ENCODE measurements at regions not wholly inside any gene's neighbourhood (a gene's known extent, or its start where the extent isn't known, plus 50 kb on each side); places are given as distances from the start of the nearest gene placed in this dataset.
A peak's percentile ranks its signal among the peaks of the same experiment; 100 is the strongest.

- DNase-seq (ENCODE audit: low read depth, low spot score): no peak
- H3K4me3 ChIP-seq (ENCODE audit: low read length): no peak overlapping the region
Observed at GRCh38 chr20:19887556-19888268, 129.4 kb upstream of the NAA20 start.

- H3K4me3 ChIP-seq (ENCODE audit: low read length): no peak overlapping the region
- no peak for DNase-seq (ENCODE audit: low read depth, low spot score)
Observed at GRCh38 chr20:19888269-19888671, 128.9 kb upstream of the NAA20 start.

- no peak overlapping the region for H3K4me3 ChIP-seq (ENCODE audit: low read length)
- DNase-seq (ENCODE audit: low read depth, low spot score): no peak
Observed at GRCh38 chr20:19889011-19889953, 127.9 kb upstream of the NAA20 start.

GRCh38 chr20:19890445-19891051, 126.6 kb upstream of the NAA20 start:
- DNase-seq (ENCODE audit: low read depth, low spot score): no peak
- H3K4me3 ChIP-seq (ENCODE audit: low read length): no peak overlapping the region

- DNase-seq (ENCODE audit: low read depth, low spot score): no peak
- H3K4me3 ChIP-seq (ENCODE audit: low read length): no peak overlapping the region
Observed at GRCh38 chr20:19893356-19893755, 123.8 kb upstream of the NAA20 start.

GRCh38 chr20:19895761-19896160, 121.4 kb upstream of the NAA20 start:
- DNase-seq (ENCODE audit: low read depth, low spot score): no peak
- H3K4me3 ChIP-seq (ENCODE audit: low read length): no peak overlapping the region

GRCh38 chr20:19897891-19898290, 119.3 kb upstream of the NAA20 start:
- no peak for DNase-seq (ENCODE audit: low read depth, low spot score)
- no peak overlapping the region for H3K4me3 ChIP-seq (ENCODE audit: low read length)

- DNase-seq (ENCODE audit: low read depth, low spot score): no peak
- H3K4me3 ChIP-seq (ENCODE audit: low read length): no peak overlapping the region
Observed at GRCh38 chr20:19901226-19901625, 115.9 kb upstream of the NAA20 start.

GRCh38 chr20:19903168-19903811, 113.9 kb upstream of the NAA20 start:
- peak; percentile 20 for DNase-seq (ENCODE audit: low read depth, low spot score)
- no peak overlapping the region for H3K4me3 ChIP-seq (ENCODE audit: low read length)

GRCh38 chr20:19907326-19908056, 109.7 kb upstream of the NAA20 start:
- H3K4me3 ChIP-seq (ENCODE audit: low read length): no peak overlapping the region
- no peak for DNase-seq (ENCODE audit: low read depth, low spot score)

- DNase-seq (ENCODE audit: low read depth, low spot score): no peak
- no peak overlapping the region for H3K4me3 ChIP-seq (ENCODE audit: low read length)
Observed at GRCh38 chr20:19908576-19908975, 108.6 kb upstream of the NAA20 start.

GRCh38 chr20:19909725-19910124, 107.4 kb upstream of the NAA20 start:
- no peak overlapping the region for H3K4me3 ChIP-seq (ENCODE audit: low read length)
- no peak for DNase-seq (ENCODE audit: low read depth, low spot score)

GRCh38 chr20:19911810-19912382, 105.3 kb upstream of the NAA20 start:
- DNase-seq (ENCODE audit: low read depth, low spot score): no peak
- no peak overlapping the region for H3K4me3 ChIP-seq (ENCODE audit: low read length)

- H3K4me3 ChIP-seq (ENCODE audit: low read length): no peak overlapping the region
- no peak for DNase-seq (ENCODE audit: low read depth, low spot score)
Observed at GRCh38 chr20:19913349-19913748, 103.8 kb upstream of the NAA20 start.

- DNase-seq (ENCODE audit: low read depth, low spot score): no peak
- H3K4me3 ChIP-seq (ENCODE audit: low read length): no peak overlapping the region
Observed at GRCh38 chr20:19913927-19914614, 103.1 kb upstream of the NAA20 start.

GRCh38 chr20:19915111-19915798, 101.9 kb upstream of the NAA20 start:
- no peak for DNase-seq (ENCODE audit: low read depth, low spot score)

More at GRCh38 chr20:19915111-19915798, 101.9 kb upstream of the NAA20 start:
- H3K4me3 ChIP-seq (ENCODE audit: low read length): no peak overlapping the region
